GM23338 (cell line): ENCODE measurements at regions not wholly inside any gene's neighbourhood (a gene's known extent, or its start where the extent isn't known, plus 50 kb on each side); places are given as distances from the start of the nearest gene placed in this dataset.

Experiments used
- ATAC-seq: fragments of 200-7000 bp; cut with Tn5 transposase; 3 replicates; pipeline ENCODE4 v1.9.1; 2020
- DNase-seq: peaks from one replicate; pipeline ENCODE4 v3.0.0-alpha.2; 2015; ENCODE audit warnings: low spot score
- H2AFZ ChIP-seq: fragments of 200-600 bp; sonication (generic); 2 replicates; pipeline ENCODE4 v1.8.0; 2016; ENCODE audit warnings: antibody characterized with exemption, mild to moderate bottlenecking, moderate library complexity
- H3F3A ChIP-seq: fragments of 200-600 bp; sonication (generic); replicated peaks from 2 replicates; pipeline ENCODE4 v1.8.0; 2017; ENCODE audit warnings: antibody characterized with exemption, mixed run types, low read depth
- H3K27ac ChIP-seq: fragments of 200-600 bp; sonication (generic); 2 replicates; pipeline ENCODE4 v1.6.1; 2016; ENCODE audit warnings: low read depth
- H3K27me3 ChIP-seq: fragments of 200-600 bp; sonication (generic); 2 replicates; pipeline ENCODE4 v1.8.0; 2016; ENCODE audit warnings: mild to moderate bottlenecking, mixed run types, moderate library complexity; ENCODE audit not compliant: insufficient read depth
- H3K36me3 ChIP-seq: fragments of 200-600 bp; sonication (generic); 2 replicates; pipeline ENCODE4 v1.8.0; 2016; ENCODE audit warnings: mild to moderate bottlenecking; ENCODE audit not compliant: insufficient read depth
- H3K4me1 ChIP-seq: fragments of 200-600 bp; sonication (generic); 2 replicates; pipeline ENCODE4 v1.8.0; 2016; ENCODE audit warnings: mild to moderate bottlenecking, moderate library complexity; ENCODE audit not compliant: insufficient read depth
- H3K4me2 ChIP-seq: fragments of 200-600 bp; sonication (generic); 2 replicates; pipeline ENCODE4 v1.7.1; 2017; ENCODE audit warnings: mixed run types
- H3K4me3 ChIP-seq: fragments of 200-600 bp; sonication (generic); 2 replicates; pipeline ENCODE4 v1.6.1; 2016; ENCODE audit warnings: mixed run types
- H3K79me2 ChIP-seq: fragments of 200-600 bp; sonication (generic); replicated peaks from 2 replicates; pipeline ENCODE4 v1.8.0; 2017; ENCODE audit warnings: mild to moderate bottlenecking; ENCODE audit not compliant: insufficient read depth
- H3K9me2 ChIP-seq: fragments of 200-600 bp; sonication (generic); 2 replicates; pipeline ENCODE4 v1.8.0; 2017; ENCODE audit not compliant: insufficient read depth
- H4K20me1 ChIP-seq: fragments of 200-600 bp; sonication (generic); replicated peaks from 2 replicates; pipeline ENCODE4 v1.8.0; 2017; ENCODE audit warnings: mild to moderate bottlenecking; ENCODE audit not compliant: insufficient read depth
- H3K27ac Mint-ChIP-seq: 2 replicates; pipeline ENCODE4 v1.8.0; 2020; ENCODE audit warnings: inconsistent platforms, mild to moderate bottlenecking, moderate library complexity, mixed read lengths
- H3K27me3 Mint-ChIP-seq: 3 replicates; pipeline ENCODE4 v1.8.0; 2022; ENCODE audit warnings: low read depth, mild to moderate bottlenecking, moderate library complexity, mixed read lengths, inconsistent platforms; ENCODE audit not compliant: insufficient read depth, poor library complexity
- H3K36me3 Mint-ChIP-seq: 3 replicates; pipeline ENCODE4 v1.8.0; 2021; ENCODE audit warnings: low read depth, mild to moderate bottlenecking, inconsistent platforms, moderate library complexity, mixed read lengths
- H3K4me1 Mint-ChIP-seq: 3 replicates; pipeline ENCODE4 v1.8.0; 2020; ENCODE audit warnings: mild to moderate bottlenecking, inconsistent platforms, mixed read lengths
- H3K4me3 Mint-ChIP-seq: 3 replicates; pipeline ENCODE4 v1.8.0; 2021; ENCODE audit warnings: moderate library complexity, mild to moderate bottlenecking, inconsistent platforms, mixed read lengths
- H3K9me3 Mint-ChIP-seq: 3 replicates; pipeline ENCODE4 v1.8.0; 2020; ENCODE audit warnings: moderate library complexity, mild to moderate bottlenecking, inconsistent platforms, mixed read lengths
- CREB1 ChIP-seq: fragments of 250-450 bp; sonication (Bioruptor Pico); IDR thresholded peaks from 2 replicates; pipeline ENCODE4 v1.5.0; 2020; ENCODE audit warnings: low read depth, mild to moderate bottlenecking, moderate library complexity
- CTCF ChIP-seq, 2 experiments: fragments of 200-600 bp in 1 of 2; sonication (generic) in 1 of 2; conservative IDR thresholded peaks; 2 replicates each; pipeline versions ENCODE4 v1.5.1 to v1.6.1; 2016 to 2017; ENCODE audit warnings: antibody characterized with exemption in 2 of 2, low read depth in 2 of 2, mild to moderate bottlenecking in 2 of 2, moderate library complexity in 1 of 2
- ETS1 ChIP-seq: IDR thresholded peaks from 2 replicates; pipeline ENCODE4 v1.6.1; 2016; ENCODE audit warnings: antibody characterized with exemption
- EZH2 ChIP-seq: fragments of 200-600 bp; sonication (generic); IDR thresholded peaks from one replicate; pipeline ENCODE4 v1.8.0; 2017; ENCODE audit warnings: antibody characterized with exemption, mild to moderate bottlenecking, low read depth; ENCODE audit not compliant: unreplicated experiment
- EZH2phosphoT487 ChIP-seq: fragments of 200-600 bp; sonication (generic); IDR thresholded peaks from one replicate; pipeline ENCODE4 v1.8.1; 2018; ENCODE audit warnings: antibody characterized with exemption; ENCODE audit not compliant: unreplicated experiment
- JUNB ChIP-seq: IDR thresholded peaks from one replicate; pipeline ENCODE4 v1.6.1; 2016; ENCODE audit warnings: antibody characterized with exemption; ENCODE audit not compliant: unreplicated experiment
- NANOG ChIP-seq: IDR thresholded peaks from 2 replicates; pipeline ENCODE4 v1.6.1; 2016; ENCODE audit warnings: antibody characterized with exemption, borderline replicate concordance
- POLR2AphosphoS5 ChIP-seq: IDR thresholded peaks from 2 replicates; pipeline ENCODE4 v1.6.1; 2016; ENCODE audit warnings: antibody characterized with exemption, low read depth
- REST ChIP-seq: IDR thresholded peaks from one replicate; pipeline ENCODE4 v1.6.1; 2018; ENCODE audit warnings: antibody characterized with exemption; ENCODE audit not compliant: unreplicated experiment
- STAT1 ChIP-seq: IDR thresholded peaks from one replicate; pipeline ENCODE4 v1.6.1; 2016; ENCODE audit warnings: antibody characterized with exemption; ENCODE audit not compliant: unreplicated experiment
- ZNF114 ChIP-seq: fragments of 250-450 bp; sonication (Bioruptor Pico); IDR thresholded peaks from 2 replicates; pipeline ENCODE4 v1.5.0; 2020; ENCODE audit warnings: mild to moderate bottlenecking, moderate library complexity
- ZNF331 ChIP-seq: fragments of 250-450 bp; sonication (Bioruptor Pico); IDR thresholded peaks from 2 replicates; pipeline ENCODE4 v1.5.0; 2020; ENCODE audit warnings: low read depth, mild to moderate bottlenecking, moderate library complexity
- ZNF462 ChIP-seq: fragments of 250-450 bp; sonication (Bioruptor Pico); IDR thresholded peaks from 2 replicates; pipeline ENCODE4 v1.5.0; 2020; ENCODE audit warnings: mild to moderate bottlenecking, moderate library complexity

- Mint-ChIP-seq H3K36me3 (peaks cover 19% of the 10 kb centered on the region), H3K27ac (no peak overlapping the region), H3K9me3 (peaks cover 20% of the 10 kb centered on the region), H3K27me3 (peaks cover 2% of the 10 kb centered on the region), H3K4me1 (peaks cover 9% of the 10 kb centered on the region), H3K4me3 (no peak overlapping the region)
- no peaks in the 10 kb centered on the region for H4K20me1 ChIP-seq
- H3K36me3 ChIP-seq: no peaks in the 10 kb centered on the region
- H3K27me3 ChIP-seq: no peaks in the 10 kb centered on the region
- no peak for ATAC-seq
- no peak overlapping the region for H3K4me2 ChIP-seq
- H3K79me2 ChIP-seq: no peaks in the 10 kb centered on the region
- no peaks in the 10 kb centered on the region for H3K9me2 ChIP-seq
- H3K4me1 ChIP-seq: peaks cover 3% of the 10 kb centered on the region
- TF ChIP-seq POLR2AphosphoS5 (no peak), CTCF (conservative IDR thresholded peaks at IDR 0.05; ENCODE audit: low read depth in 2 of 2) (no peak), EZH2 (no peak), ZNF462 (CRISPR knock-in tag) (no peak), REST (no peak), JUNB (no peak), ETS1 (no peak), ZNF331 (CRISPR knock-in tag) (no peak), STAT1 (no peak), EZH2phosphoT487 (no peak), ZNF114 (CRISPR knock-in tag) (no peak), NANOG (no peak), CREB1 (CRISPR knock-in tag) (no peak)
- H3F3A ChIP-seq: no peaks in the 10 kb centered on the region
- no peak for DNase-seq
- no peak overlapping the region for H3K4me3 ChIP-seq
- no peak overlapping the region for H2AFZ ChIP-seq
- H3K27ac ChIP-seq: no peak overlapping the region
These were observed 201.0 kb downstream of the NRIP1 start for GRCh38 chr21:14863745-14864210.
